Upper lobe of left lung (tissue), 4 donors: ENCODE measurements at regions not wholly inside any gene's neighbourhood (a gene's known extent, or its start where the extent isn't known, plus 50 kb on each side); places are given as distances from the start of the nearest gene placed in this dataset.

ENCODE experiments used
- CTCF ChIP-seq, 6 experiments: fragments of 450-650 bp in 4 of 6; fragments of 200-600 bp in 2 of 6; sonication (generic) in 2 of 6; IDR thresholded peaks; one replicate each; pipeline ENCODE4 v1.5.1; 2016 to 2019; ENCODE audit warnings: antibody characterized with exemption in 6 of 6
- POLR2A ChIP-seq, 4 donors: fragments of 450-650 bp; IDR thresholded peaks; one replicate each; pipeline ENCODE4 v1.5.1; 2016 to 2017; ENCODE audit warnings: antibody characterized with exemption in 4 of 4, mild to moderate bottlenecking in 2 of 4
- POLR2AphosphoS5 ChIP-seq, 2 donors: sonication (generic); formaldehyde crosslinking; IDR thresholded peaks; one replicate each; pipeline ENCODE4 v1.5.1; 2017; ENCODE audit warnings: antibody characterized with exemption in 2 of 2

GRCh38 chr16:85431431-85432124 lies 181.5 kb upstream of the GSE1 start:
- TF ChIP-seq CTCF (IDR thresholded peaks at IDR 0.05), result no peak
- TF ChIP-seq POLR2AphosphoS5 (IDR thresholded peaks at IDR 0.05), result no peak
- no peak for TF ChIP-seq POLR2A (IDR thresholded peaks at IDR 0.05)
